ENCODE measurements at regions not wholly inside any gene's neighbourhood (a gene's known extent, or its start where the extent isn't known, plus 50 kb on each side); places are given as distances from the start of the nearest gene placed in this dataset.

GRCh38 chr9:25519286-25519685 lies 159.0 kb downstream of the TUSC1 start:
- no peak for ATAC-seq (ENCODE audit: insufficient read depth, low FRiP score)
- H3K4me1 ChIP-seq (ENCODE audit: control insufficient read depth in 5 of 5, insufficient read depth in 5 of 5, low read length in 5 of 5): no peaks in the 10 kb centered on the region
- 76 to 77% methylated on average over 2 of the region's 2 CpGs for WGBS, 2 donors
- H3K9me3 ChIP-seq (ENCODE audit: control insufficient read depth in 4 of 4, insufficient read depth in 3 of 4, low read length in 3 of 4): no peaks in the 10 kb centered on the region
- H3K36me3 ChIP-seq (ENCODE audit: control insufficient read depth in 4 of 4, insufficient read depth in 4 of 4, low read length in 4 of 4): no peaks in the 10 kb centered on the region
- no peak overlapping the region for H3K4me3 ChIP-seq
- no peak overlapping the region for H3K27ac ChIP-seq (ENCODE audit: low read depth in 1 of 2, low read length in 1 of 2)
- DNase-seq: peak in 1 of 3 donors; percentile 2
- no peak overlapping the region for H3K9ac ChIP-seq (ENCODE audit: insufficient read depth in 1 of 2, low read length in 2 of 2)
- H3K27me3 ChIP-seq (ENCODE audit: control insufficient read depth in 3 of 3, insufficient read depth in 3 of 3, low read length in 2 of 3): no peaks in the 10 kb centered on the region
- TF ChIP-seq CTCF (IDR thresholded peaks at IDR 0.05; ENCODE audit: control extremely low read depth, extremely low read depth): no peak

GRCh38 chr9:25517701-25518100 lies 160.5 kb downstream of the TUSC1 start:
- Histone ChIP-seq H3K4me3 (no peak overlapping the region), H3K36me3 (ENCODE audit: control insufficient read depth in 4 of 4, insufficient read depth in 4 of 4, low read length in 4 of 4) (no peaks in the 10 kb centered on the region), H3K4me1 (ENCODE audit: control insufficient read depth in 5 of 5, insufficient read depth in 5 of 5, low read length in 5 of 5) (no peaks in the 10 kb centered on the region), H3K9ac (ENCODE audit: insufficient read depth in 1 of 2, low read length in 2 of 2) (no peak overlapping the region), H3K27ac (ENCODE audit: low read depth in 1 of 2, low read length in 1 of 2) (no peak overlapping the region), H3K9me3 (ENCODE audit: control insufficient read depth in 4 of 4, insufficient read depth in 3 of 4, low read length in 3 of 4) (no peaks in the 10 kb centered on the region), H3K27me3 (ENCODE audit: control insufficient read depth in 3 of 3, insufficient read depth in 3 of 3, low read length in 2 of 3) (no peaks in the 10 kb centered on the region)
- ATAC-seq (ENCODE audit: insufficient read depth, low FRiP score) (no peak), DNase-seq (no peak)
- whole genome bisulfite sequencing, 2 donors: 66 to 81% methylated on average over 2 of the region's 2 CpGs
- no peak for TF ChIP-seq CTCF (IDR thresholded peaks at IDR 0.05; ENCODE audit: control extremely low read depth, extremely low read depth)

DNA sequence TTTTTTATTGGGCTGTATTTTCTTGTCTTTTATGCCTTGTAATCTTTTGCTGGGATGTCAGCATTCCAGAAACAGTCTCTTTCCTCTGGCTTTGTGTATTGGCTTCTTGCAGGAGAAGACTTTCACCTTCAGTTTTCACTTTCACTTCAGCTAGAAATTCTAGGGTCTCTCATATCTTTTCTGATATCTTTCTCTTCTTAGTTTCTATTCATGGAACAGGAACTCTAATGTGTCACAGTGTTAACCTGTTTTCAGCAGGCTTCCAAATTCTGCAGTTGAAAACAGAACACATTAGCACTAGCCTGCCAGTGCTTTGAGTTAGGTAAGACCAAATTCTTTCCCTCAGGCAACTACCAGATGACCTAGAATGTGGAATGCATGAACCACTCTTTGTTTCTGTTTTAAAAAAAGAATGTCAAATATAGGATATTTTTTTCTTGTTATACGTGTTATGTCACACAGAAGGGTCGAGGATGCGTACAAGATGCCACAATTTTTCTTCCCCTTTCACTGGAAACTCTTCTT lies 164.7 kb downstream of the TUSC1 start:
- Histone ChIP-seq H3K36me3 (ENCODE audit: control insufficient read depth in 4 of 4, insufficient read depth in 4 of 4, low read length in 4 of 4) (no peaks in the 10 kb centered on the region), H3K27me3 (ENCODE audit: control insufficient read depth in 3 of 3, insufficient read depth in 3 of 3, low read length in 2 of 3) (no peaks in the 10 kb centered on the region), H3K4me1 (ENCODE audit: control insufficient read depth in 5 of 5, insufficient read depth in 5 of 5, low read length in 5 of 5) (no peaks in the 10 kb centered on the region), H3K4me3 (no peak overlapping the region), H3K27ac (ENCODE audit: low read depth in 1 of 2, low read length in 1 of 2) (no peak overlapping the region), H3K9me3 (ENCODE audit: control insufficient read depth in 4 of 4, insufficient read depth in 3 of 4, low read length in 3 of 4) (no peaks in the 10 kb centered on the region), H3K9ac (ENCODE audit: insufficient read depth in 1 of 2, low read length in 2 of 2) (no peak overlapping the region)
- ATAC-seq (ENCODE audit: insufficient read depth, low FRiP score) (no peak), DNase-seq (no peak)
- WGBS, 2 donors: 45 to 84% methylated on average over 3 of the region's 3 CpGs
- TF ChIP-seq CTCF (IDR thresholded peaks at IDR 0.05; ENCODE audit: control extremely low read depth, extremely low read depth): no peak

DNA sequence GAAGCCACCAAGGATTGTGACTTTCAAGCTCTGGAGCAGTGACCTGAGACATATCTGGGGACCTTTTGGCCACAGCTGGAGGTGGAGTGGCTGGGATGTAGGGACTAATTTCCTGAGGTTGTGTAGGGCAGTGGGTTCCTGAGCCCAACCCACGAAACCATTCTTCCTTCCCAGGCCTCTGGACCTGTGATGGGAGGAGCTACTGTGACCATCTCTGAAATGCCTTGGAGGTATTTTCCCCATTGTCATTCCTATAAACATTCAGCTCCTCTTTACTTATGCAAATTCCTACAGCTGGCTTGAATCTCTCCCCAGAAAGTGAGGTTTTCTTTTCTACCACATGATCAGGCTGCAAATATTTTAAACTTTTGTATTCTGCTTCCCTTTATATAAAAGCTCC lies 172.6 kb downstream of the TUSC1 start:
- no peaks in the 10 kb centered on the region for H3K27me3 ChIP-seq (ENCODE audit: control insufficient read depth in 3 of 3, insufficient read depth in 3 of 3, low read length in 2 of 3)
- DNase-seq: no peak
- H3K36me3 ChIP-seq (ENCODE audit: control insufficient read depth in 4 of 4, insufficient read depth in 4 of 4, low read length in 4 of 4): no peaks in the 10 kb centered on the region
- ATAC-seq (ENCODE audit: insufficient read depth, low FRiP score): no peak
- H3K9me3 ChIP-seq (ENCODE audit: control insufficient read depth in 4 of 4, insufficient read depth in 3 of 4, low read length in 3 of 4): peaks cover 0 to 13% (median 9%) of the 10 kb centered on the region in 4 donors
- H3K9ac ChIP-seq (ENCODE audit: insufficient read depth in 1 of 2, low read length in 2 of 2): no peak overlapping the region
- no peak overlapping the region for H3K4me3 ChIP-seq
- no peak overlapping the region for H3K27ac ChIP-seq (ENCODE audit: low read depth in 1 of 2, low read length in 1 of 2)
- H3K4me1 ChIP-seq (ENCODE audit: control insufficient read depth in 5 of 5, insufficient read depth in 5 of 5, low read length in 5 of 5): no peaks in the 10 kb centered on the region
- 43 to 69% methylated on average over 1 of the region's 1 CpG for WGBS, 2 donors
- no peak for TF ChIP-seq CTCF (IDR thresholded peaks at IDR 0.05; ENCODE audit: control extremely low read depth, extremely low read depth)

Data from lung (tissue), 11 donors.